ENCODE measurements at regions not wholly inside any gene's neighbourhood (a gene's known extent, or its start where the extent isn't known, plus 50 kb on each side); places are given as distances from the start of the nearest gene placed in this dataset.

- no peak for DNase-seq (ENCODE audit: insufficient read length, low spot score)
- no peak for TF ChIP-seq CTCF (IDR thresholded peaks at IDR 0.05; ENCODE audit: insufficient read depth, missing control alignments)
- FAIRE-seq: no peak
These were observed 197.5 kb upstream of the ATP2B1 start for GRCh38 chr12:89906178-89906577.

GRCh38 chr12:89901906-89902642 is 193.4 kb upstream of the ATP2B1 start:
- TF ChIP-seq CTCF (IDR thresholded peaks at IDR 0.05; ENCODE audit: insufficient read depth, missing control alignments): no peak
- FAIRE-seq (no peak), DNase-seq (ENCODE audit: insufficient read length, low spot score) (no peak)

- TF ChIP-seq CTCF (IDR thresholded peaks at IDR 0.05; ENCODE audit: insufficient read depth, missing control alignments): no peak
- FAIRE-seq (no peak), DNase-seq (ENCODE audit: insufficient read length, low spot score) (no peak)
These were observed 192.7 kb upstream of the ATP2B1 start for GRCh38 chr12:89901319-89901718.

GRCh38 chr12:89899651-89900050 is 191.0 kb upstream of the ATP2B1 start:
- no peak for DNase-seq (ENCODE audit: insufficient read length, low spot score)
- no peak for TF ChIP-seq CTCF (IDR thresholded peaks at IDR 0.05; ENCODE audit: insufficient read depth, missing control alignments)
- no peak for FAIRE-seq

- DNase-seq (ENCODE audit: insufficient read length, low spot score): no peak
These were observed 187.0 kb upstream of the ATP2B1 start for GRCh38 chr12:89895591-89895990.

GRCh38 chr12:89895101-89895500 is 186.5 kb upstream of the ATP2B1 start:
- no peak for FAIRE-seq
- DNase-seq (ENCODE audit: insufficient read length, low spot score): no peak
- TF ChIP-seq CTCF (IDR thresholded peaks at IDR 0.05; ENCODE audit: insufficient read depth, missing control alignments): no peak

More at GRCh38 chr12:89895591-89895990, 187.0 kb upstream of the ATP2B1 start:
- TF ChIP-seq CTCF (IDR thresholded peaks at IDR 0.05; ENCODE audit: insufficient read depth, missing control alignments): no peak
- no peak for FAIRE-seq

GRCh38 chr12:89893972-89894706 is 185.5 kb upstream of the ATP2B1 start:
- no peak for FAIRE-seq

More at GRCh38 chr12:89893972-89894706, 185.5 kb upstream of the ATP2B1 start:
- no peak for DNase-seq (ENCODE audit: insufficient read length, low spot score)
- TF ChIP-seq CTCF (IDR thresholded peaks at IDR 0.05; ENCODE audit: insufficient read depth, missing control alignments): no peak

Measured in D721Med (cell line).